A549 (cell line): ENCODE measurements at regions not wholly inside any gene's neighbourhood (a gene's known extent, or its start where the extent isn't known, plus 50 kb on each side); places are given as distances from the start of the nearest gene placed in this dataset.
A peak's percentile ranks its signal among the peaks of the same experiment; 100 is the strongest.

ENCODE experiments used
- ATAC-seq, 2 experiments: fragments of 200-7000 bp in 1 of 2; fragments of >200 bp in 1 of 2; cut with Nextera tagmentation in 1 of 2; cut with Tn5 transposase in 1 of 2; 3 replicates each; pipeline versions ENCODE4 v1.8.0 to v1.9.1; 2018 to 2020; ENCODE audit warnings: mild to moderate bottlenecking in 1 of 2, moderate library complexity in 1 of 2
- CTCF ChIA-PET: fragments of 300-600 bp; sonication (Branson Sonifier 250); formaldehyde crosslinking; extraction: SDS; loops from one replicate; lab custom pipeline; 2021; ENCODE audit warnings: antibody characterized with exemption, inconsistent platforms; lab: Yijun Ruan, JAX
- POLR2A ChIA-PET: fragments of 350-600 bp; formaldehyde crosslinking; extraction: SDS; loops from one replicate; lab custom pipeline; 2021; ENCODE audit warnings: antibody characterized with exemption, inconsistent platforms; lab: Yijun Ruan, JAX
- DNase-seq, 2 experiments: peaks; one replicate each; pipeline versions ENCODE4 v3.0.0 to v3.0.0-alpha.2; 2011 to 2016; ENCODE audit warnings: low read depth in 1 of 2, low spot score in 1 of 2
- FAIRE-seq: peaks from 2 replicates; lab custom pipeline; 2011; peaks lifted over from hg19 to GRCh38; lab: Jason Lieb, UNC
- H3K27ac ChIP-seq, 2 experiments: fragments of >200 bp; sonication (Bioruptor Twin); formaldehyde crosslinking; 3 replicates each; pipeline ENCODE4 v1.5.1; 2016 to 2017
- H3K4me1 ChIP-seq: fragments of >200 bp; sonication (Bioruptor Twin); formaldehyde crosslinking; 3 replicates; pipeline ENCODE4 v1.6.1; 2016
- H3K4me2 ChIP-seq: fragments of >200 bp; sonication (Bioruptor Twin); formaldehyde crosslinking; 3 replicates; pipeline ENCODE4 v1.6.1; 2016
- H3K4me3 ChIP-seq: fragments of >200 bp; sonication (Bioruptor Twin); formaldehyde crosslinking; 3 replicates; pipeline ENCODE4 v1.5.1; 2016
- H3K9me3 ChIP-seq: fragments of >200 bp; sonication (Bioruptor Twin); formaldehyde crosslinking; 3 replicates; pipeline ENCODE4 v1.6.1; 2016
- BHLHE40 ChIP-seq: IDR thresholded peaks from 2 replicates; pipeline ENCODE4 v1.6.1; 2012; ENCODE audit warnings: low read depth, low read length, inconsistent platforms
- CBX2 ChIP-seq: fragments of 200-600 bp; sonication (generic); IDR thresholded peaks from 2 replicates; pipeline ENCODE4 v1.6.1; 2016; ENCODE audit warnings: low read depth, mild to moderate bottlenecking, borderline replicate concordance
- CBX8 ChIP-seq: fragments of 200-600 bp; sonication (generic); IDR thresholded peaks from 2 replicates; pipeline ENCODE4 v1.6.1; 2016
- CHD4 ChIP-seq: fragments of 200-600 bp; sonication (generic); IDR thresholded peaks from 2 replicates; pipeline ENCODE4 v1.6.1; 2016; ENCODE audit warnings: antibody characterized with exemption, mild to moderate bottlenecking, borderline replicate concordance
- E2F6 ChIP-seq: IDR thresholded peaks from 2 replicates; pipeline ENCODE4 v1.6.1; 2012; ENCODE audit warnings: low read depth, borderline replicate concordance
- EHF ChIP-seq: fragments of 250-450 bp; sonication (Bioruptor Pico); IDR thresholded peaks from 2 replicates; pipeline ENCODE4 v1.5.0; 2020; ENCODE audit warnings: mild to moderate bottlenecking
- GATA3 ChIP-seq: IDR thresholded peaks from 2 replicates; pipeline ENCODE4 v1.6.1; 2012; ENCODE audit warnings: borderline replicate concordance
- HDAC2 ChIP-seq: fragments of 200-600 bp; sonication (generic); IDR thresholded peaks from 2 replicates; pipeline ENCODE4 v1.6.1; 2016
- HOXA7 ChIP-seq: fragments of 250-450 bp; sonication (Bioruptor Pico); IDR thresholded peaks from 2 replicates; pipeline ENCODE4 v1.5.0; 2020; ENCODE audit warnings: mild to moderate bottlenecking, moderate library complexity
- JUN ChIP-seq, 2 experiments: fragments of >200 bp; sonication (Bioruptor Twin); formaldehyde crosslinking; IDR thresholded peaks; 2 replicates in 1 of 2; 3 replicates in 1 of 2; pipeline ENCODE4 v1.6.1; 2016 to 2017
- JUNB ChIP-seq: fragments of >200 bp; sonication (Bioruptor Twin); formaldehyde crosslinking; IDR thresholded peaks from 2 replicates; pipeline ENCODE4 v1.6.1; 2016
- KDM5A ChIP-seq: fragments of 200-600 bp; sonication (generic); IDR thresholded peaks from 2 replicates; pipeline ENCODE4 v1.6.1; 2016; ENCODE audit warnings: antibody characterized with exemption, mild to moderate bottlenecking
- PHF8 ChIP-seq: fragments of 200-600 bp; sonication (generic); IDR thresholded peaks from 2 replicates; pipeline ENCODE4 v1.6.1; 2016; ENCODE audit warnings: low read depth, mild to moderate bottlenecking, antibody characterized with exemption, moderate library complexity, borderline replicate concordance
- RARB ChIP-seq: fragments of 250-450 bp; sonication (Bioruptor Pico); IDR thresholded peaks from 2 replicates; pipeline ENCODE4 v1.8.0; 2021; ENCODE audit warnings: mild to moderate bottlenecking, moderate library complexity
- RCOR1 ChIP-seq: fragments of 150-350 bp; IDR thresholded peaks from 2 replicates; pipeline ENCODE4 v1.6.1; 2014; ENCODE audit warnings: antibody characterized with exemption, low read length, low read depth
- RFX5 ChIP-seq: fragments of 450-650 bp; IDR thresholded peaks from 2 replicates; pipeline ENCODE4 v1.7.1; 2014; ENCODE audit warnings: antibody characterized with exemption, mild to moderate bottlenecking, moderate library complexity
- SREBF2 ChIP-seq: fragments of 450-650 bp; IDR thresholded peaks from 2 replicates; pipeline ENCODE4 v1.6.1; 2014; ENCODE audit warnings: mild to moderate bottlenecking, moderate library complexity
- ZC3H11A ChIP-seq: fragments of 450-650 bp; IDR thresholded peaks from 2 replicates; pipeline ENCODE4 v1.6.1; 2014; ENCODE audit warnings: antibody characterized with exemption, mild to moderate bottlenecking
- WGBS: methylation state at CpG from one replicate; pipeline ENCODE4 v1.1.6; 2017; ENCODE audit errors: missing lambda C conversion rate; 5-methylcytosine and 5-hydroxymethylcytosine counted together
- TF ChIP-seq, protein P1 (sequence below): fragments of 200-600 bp; sonication (generic); IDR thresholded peaks from 2 replicates; pipeline ENCODE4 v1.6.1; 2016; ENCODE audit warnings: antibody characterized with exemption, mild to moderate bottlenecking, moderate library complexity
- TF ChIP-seq, protein P2 (sequence below): IDR thresholded peaks from 2 replicates; pipeline ENCODE4 v1.6.1; 2012

DNA sequence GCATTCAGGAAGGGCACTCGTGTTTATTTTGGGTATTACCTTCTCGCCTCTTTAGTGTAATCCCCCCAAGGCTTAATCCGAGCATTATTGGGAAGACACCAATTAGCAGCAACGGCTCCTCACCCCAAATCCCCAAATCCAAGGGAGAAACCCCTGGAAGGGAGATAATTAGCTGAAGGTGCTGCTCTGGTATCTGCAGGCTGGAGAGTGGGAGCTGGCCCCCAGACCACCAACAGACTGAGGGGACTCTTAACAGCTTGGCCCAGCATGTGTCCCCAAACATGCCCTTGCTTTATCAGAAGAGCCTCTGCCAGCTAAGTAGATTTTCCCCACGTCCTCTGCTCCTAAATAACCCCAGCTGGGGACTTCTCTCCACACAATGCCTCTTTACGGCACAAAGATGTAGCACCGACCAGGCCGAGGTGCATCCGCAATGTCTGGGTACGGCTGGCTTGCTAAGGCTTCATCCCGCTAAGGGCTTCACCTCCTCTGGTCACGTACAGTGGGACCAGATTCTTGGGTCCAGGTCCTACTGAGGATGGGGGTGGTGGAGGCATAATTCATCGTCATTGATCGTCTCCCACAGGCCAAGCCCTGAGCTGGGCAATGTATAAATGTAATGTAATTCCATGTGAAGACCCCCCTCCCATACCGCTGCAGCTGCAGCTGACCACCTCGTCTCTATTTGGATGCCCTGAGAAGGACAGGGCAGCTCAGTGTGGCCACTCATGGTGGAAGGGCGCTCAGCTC lies 123.7 kb upstream of the GSC start:
- no peak for TF ChIP-seq HDAC2
- TF ChIP-seq KDM5A = no peak
- no peak for TF ChIP-seq E2F6
- no peak for TF ChIP-seq RCOR1
- WGBS = 52% methylated on average over 15 of the region's 17 CpGs
- Histone ChIP-seq H3K9me3 (peaks cover 8% of the 10 kb centered on the region), H3K4me1 (no peaks in the 10 kb centered on the region), H3K4me2 (no peak overlapping the region), H3K27ac (no peak overlapping the region), H3K4me3 (no peak overlapping the region)
- CTCF ChIA-PET = interaction anchor here (1.0 kb wide), 2 partner anchors 12 to 32 kb away, joined by 4 read pairs; no protein-coding TSS in a partner anchor
- POLR2A ChIA-PET = no interaction called here
- FAIRE-seq (no peak), DNase-seq (no peak), ATAC-seq (no peak)

DNA sequence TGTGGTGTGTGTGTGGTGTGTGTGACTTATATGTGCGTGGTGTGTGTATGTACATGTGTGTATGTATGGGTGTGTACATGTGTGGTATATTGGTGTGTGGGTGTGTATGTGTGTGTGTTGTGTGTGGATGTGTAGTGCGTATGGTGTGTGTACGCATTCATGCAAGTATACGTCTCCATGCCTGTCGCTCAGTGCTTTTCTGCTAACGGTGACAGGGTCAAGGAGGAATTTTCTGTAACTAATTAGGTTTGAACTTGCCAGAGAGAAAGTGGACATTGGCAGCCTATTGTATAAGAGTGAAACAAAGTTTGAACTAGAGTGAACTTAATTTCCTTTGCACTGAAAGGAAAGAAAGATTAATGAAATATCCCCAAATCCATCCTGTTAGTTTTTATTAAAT lies 120.9 kb upstream of the GSC start:
- Histone ChIP-seq H3K4me1 (no peaks in the 10 kb centered on the region), H3K9me3 (peaks cover 8% of the 10 kb centered on the region), H3K4me2 (no peak overlapping the region), H3K27ac (no peak overlapping the region), H3K4me3 (no peak overlapping the region)
- whole genome bisulfite sequencing = 50% methylated on average over 6 of the region's 6 CpGs
- TF ChIP-seq JUN (IDR thresholded peaks at IDR 0.05) (no peak), ZC3H11A (no peak), PHF8 (no peak)
- ATAC-seq (no peak), DNase-seq (peak in 1 of 2 experiments; percentile 11), FAIRE-seq (no peak)
- ChIA-PET POLR2A (no interaction called here), CTCF (no interaction called here)

- DNase-seq (no peak), FAIRE-seq (no peak), ATAC-seq (no peak)
- WGBS = 34% methylated on average over 6 of the region's 6 CpGs
- no peaks in the 10 kb centered on the region for H3K9me3 ChIP-seq
- no peak overlapping the region for H3K27ac ChIP-seq
- TF ChIP-seq, protein P1, sequence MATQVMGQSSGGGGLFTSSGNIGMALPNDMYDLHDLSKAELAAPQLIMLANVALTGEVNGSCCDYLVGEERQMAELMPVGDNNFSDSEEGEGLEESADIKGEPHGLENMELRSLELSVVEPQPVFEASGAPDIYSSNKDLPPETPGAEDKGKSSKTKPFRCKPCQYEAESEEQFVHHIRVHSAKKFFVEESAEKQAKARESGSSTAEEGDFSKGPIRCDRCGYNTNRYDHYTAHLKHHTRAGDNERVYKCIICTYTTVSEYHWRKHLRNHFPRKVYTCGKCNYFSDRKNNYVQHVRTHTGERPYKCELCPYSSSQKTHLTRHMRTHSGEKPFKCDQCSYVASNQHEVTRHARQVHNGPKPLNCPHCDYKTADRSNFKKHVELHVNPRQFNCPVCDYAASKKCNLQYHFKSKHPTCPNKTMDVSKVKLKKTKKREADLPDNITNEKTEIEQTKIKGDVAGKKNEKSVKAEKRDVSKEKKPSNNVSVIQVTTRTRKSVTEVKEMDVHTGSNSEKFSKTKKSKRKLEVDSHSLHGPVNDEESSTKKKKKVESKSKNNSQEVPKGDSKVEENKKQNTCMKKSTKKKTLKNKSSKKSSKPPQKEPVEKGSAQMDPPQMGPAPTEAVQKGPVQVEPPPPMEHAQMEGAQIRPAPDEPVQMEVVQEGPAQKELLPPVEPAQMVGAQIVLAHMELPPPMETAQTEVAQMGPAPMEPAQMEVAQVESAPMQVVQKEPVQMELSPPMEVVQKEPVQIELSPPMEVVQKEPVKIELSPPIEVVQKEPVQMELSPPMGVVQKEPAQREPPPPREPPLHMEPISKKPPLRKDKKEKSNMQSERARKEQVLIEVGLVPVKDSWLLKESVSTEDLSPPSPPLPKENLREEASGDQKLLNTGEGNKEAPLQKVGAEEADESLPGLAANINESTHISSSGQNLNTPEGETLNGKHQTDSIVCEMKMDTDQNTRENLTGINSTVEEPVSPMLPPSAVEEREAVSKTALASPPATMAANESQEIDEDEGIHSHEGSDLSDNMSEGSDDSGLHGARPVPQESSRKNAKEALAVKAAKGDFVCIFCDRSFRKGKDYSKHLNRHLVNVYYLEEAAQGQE = no peak
- TF ChIP-seq E2F6 = no peak
- TF ChIP-seq GATA3 = no peak
- no peak for TF ChIP-seq CHD4
- no peak for TF ChIP-seq PHF8
- no peak for TF ChIP-seq JUNB
- no peak for TF ChIP-seq BHLHE40
- TF ChIP-seq EHF (CRISPR knock-in tag) = no peak
- no peak for TF ChIP-seq RARB (CRISPR knock-in tag)
- TF ChIP-seq RFX5 = no peak
- TF ChIP-seq SREBF2 = no peak
- TF ChIP-seq, protein P2, sequence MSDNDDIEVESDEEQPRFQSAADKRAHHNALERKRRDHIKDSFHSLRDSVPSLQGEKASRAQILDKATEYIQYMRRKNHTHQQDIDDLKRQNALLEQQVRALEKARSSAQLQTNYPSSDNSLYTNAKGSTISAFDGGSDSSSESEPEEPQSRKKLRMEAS = no peak
- no peak for TF ChIP-seq HOXA7
- TF ChIP-seq CBX2 = no peak
- no peak for TF ChIP-seq CBX8
- ChIA-PET CTCF (no interaction called here), POLR2A (no interaction called here)
- H3K4me3 ChIP-seq = no peak overlapping the region
- H3K4me1 ChIP-seq = no peaks in the 10 kb centered on the region
- H3K4me2 ChIP-seq = no peak overlapping the region
Observed at GRCh38 chr14:94889520-94890312, 119.8 kb upstream of the GSC start.
